IMR-90 (cell line): ENCODE measurements at regions not wholly inside any gene's neighbourhood (a gene's known extent, or its start where the extent isn't known, plus 50 kb on each side); places are given as distances from the start of the nearest gene placed in this dataset.
A peak's percentile ranks its signal among the peaks of the same experiment; 100 is the strongest.

Experiments
- ATAC-seq: fragments of 200-7000 bp; cut with Tn5 transposase; 2 replicates; pipeline ENCODE4 v1.9.1; 2020; ENCODE audit warnings: low read depth, mild to moderate bottlenecking, moderate library complexity
- BruUV-seq: library from RNA; stranded (reverse); fragments of 400-500 nt; replicated peaks from 2 replicates; lab custom pipeline; 2021; lab: Mats Ljungman, UMichigan
- CTCF ChIA-PET: fragments of 300-600 bp; formaldehyde crosslinking; extraction: SDS; loops from one replicate; lab custom pipeline; 2021; ENCODE audit warnings: antibody characterized with exemption; lab: Yijun Ruan, JAX
- POLR2A ChIA-PET: fragments of 300-600 bp; sonication (Branson Sonifier 250); formaldehyde crosslinking; loops from one replicate; lab custom pipeline; 2022; ENCODE audit warnings: antibody characterized with exemption; ENCODE audit not compliant: unreplicated experiment; lab: Charles Lee
- DNase-seq: peaks from one replicate; pipeline ENCODE4 v3.0.0; 2013
- H2AFZ ChIP-seq: replicated peaks from 2 replicates; pipeline ENCODE3; 2013; ENCODE audit warnings: low read length, mild to moderate bottlenecking; ENCODE audit not compliant: poor library complexity
- H2AK5ac ChIP-seq: 2 replicates; pipeline ENCODE4 v1.6.1; 2013; ENCODE audit warnings: low read depth, low read length, inconsistent platforms
- H2AK9ac ChIP-seq: replicated peaks from 2 replicates; pipeline ENCODE3; 2013; ENCODE audit warnings: mild to moderate bottlenecking, low read depth, low read length, moderate library complexity; ENCODE audit not compliant: poor library complexity
- H2BK120ac ChIP-seq: 2 replicates; pipeline ENCODE4 v1.6.1; 2013; ENCODE audit warnings: low read depth, low read length, inconsistent platforms
- H2BK15ac ChIP-seq: 3 replicates; pipeline ENCODE4 v1.6.1; 2013; ENCODE audit warnings: low read depth, low read length, inconsistent platforms
- H2BK20ac ChIP-seq: 2 replicates; pipeline ENCODE4 v1.6.1; 2013; ENCODE audit warnings: low read depth, mild to moderate bottlenecking, inconsistent platforms, low read length, moderate library complexity
- H2BK5ac ChIP-seq: 2 replicates; pipeline ENCODE4 v1.6.1; 2013; ENCODE audit warnings: mild to moderate bottlenecking, low read depth, low read length, inconsistent platforms; ENCODE audit not compliant: poor library complexity, severe bottlenecking
- H3K14ac ChIP-seq: replicated peaks from 2 replicates; pipeline ENCODE4 v1.6.1; 2013; ENCODE audit warnings: low read depth, low read length, inconsistent platforms
- H3K18ac ChIP-seq: 2 replicates; pipeline ENCODE4 v1.6.1; 2013; ENCODE audit warnings: low read depth, low read length, control low read depth
- H3K23ac ChIP-seq: 2 replicates; pipeline ENCODE4 v1.6.1; 2013; ENCODE audit warnings: low read depth, low read length, inconsistent platforms
- H3K27ac ChIP-seq: 2 replicates; pipeline ENCODE4 v1.5.1; 2013; ENCODE audit warnings: mild to moderate bottlenecking, control low read depth, low read length; ENCODE audit not compliant: insufficient read depth
- H3K27me3 ChIP-seq: 2 replicates; pipeline ENCODE4 v1.6.1; 2013; ENCODE audit warnings: low read length; ENCODE audit not compliant: control insufficient read depth, insufficient read depth
- H3K36me3 ChIP-seq: 2 replicates; pipeline ENCODE4 v1.6.1; 2013; ENCODE audit warnings: low read length, mixed read lengths; ENCODE audit not compliant: control insufficient read depth, insufficient read depth
- H3K4ac ChIP-seq: 2 replicates; pipeline ENCODE4 v1.6.1; 2013; ENCODE audit warnings: low read depth, low read length, inconsistent platforms
- H3K4me1 ChIP-seq: 2 replicates; pipeline ENCODE4 v1.6.1; 2013; ENCODE audit warnings: low read length, mixed read lengths; ENCODE audit not compliant: control insufficient read depth, insufficient read depth
- H3K4me2 ChIP-seq: 2 replicates; pipeline ENCODE4 v1.6.1; 2013; ENCODE audit warnings: low read depth, mild to moderate bottlenecking, control low read depth, low read length, moderate library complexity
- H3K4me3 ChIP-seq: 2 replicates; pipeline ENCODE4 v1.5.1; 2013; ENCODE audit warnings: low read depth, mild to moderate bottlenecking, control low read depth, low read length, moderate library complexity; ENCODE audit not compliant: insufficient read depth
- H3K56ac ChIP-seq: 2 replicates; pipeline ENCODE4 v1.6.1; 2013; ENCODE audit warnings: low read length, inconsistent platforms; ENCODE audit not compliant: insufficient read depth; ENCODE audit errors: extremely low read depth
- H3K79me1 ChIP-seq, 2 experiments: 2 replicates each; pipeline ENCODE4 v1.6.1; 2013; ENCODE audit warnings: low read length in 2 of 2, inconsistent platforms in 1 of 2, low read depth in 1 of 2
- H3K9ac ChIP-seq: 2 replicates; pipeline ENCODE4 v1.6.1; 2013; ENCODE audit warnings: low read depth, low read length, control low read depth
- H3K9me1 ChIP-seq: 2 replicates; pipeline ENCODE4 v1.6.1; 2013; ENCODE audit warnings: low read length, inconsistent platforms; ENCODE audit not compliant: insufficient read depth
- H3K9me3 ChIP-seq: 2 replicates; pipeline ENCODE4 v1.6.1; 2013; ENCODE audit warnings: low read length; ENCODE audit not compliant: control insufficient read depth, insufficient read depth
- H4K20me1 ChIP-seq: 2 replicates; pipeline ENCODE4 v1.6.1; 2013; ENCODE audit warnings: low read length, inconsistent platforms; ENCODE audit not compliant: insufficient read depth
- H4K5ac ChIP-seq: 2 replicates; pipeline ENCODE4 v1.6.1; 2013; ENCODE audit warnings: mild to moderate bottlenecking, low read depth, low read length, control low read depth
- H4K8ac ChIP-seq, 2 experiments: 2 replicates each; pipeline ENCODE4 v1.6.1; 2013; ENCODE audit warnings: low read depth in 2 of 2, low read length in 2 of 2, control low read depth in 1 of 2, inconsistent platforms in 1 of 2
- H4K91ac ChIP-seq: 2 replicates; pipeline ENCODE4 v1.6.1; 2013; ENCODE audit warnings: low read depth, low read length, inconsistent platforms; ENCODE audit not compliant: insufficient read depth
- CEBPB ChIP-seq: IDR thresholded peaks from 2 replicates; pipeline ENCODE4 v1.6.1; 2012; ENCODE audit warnings: low read depth, low read length, improper control_type of control experiment
- CHD1 ChIP-seq: IDR thresholded peaks from 2 replicates; pipeline ENCODE4 v1.6.1; 2012; ENCODE audit warnings: low read depth, low read length, improper control_type of control experiment
- CTCF ChIP-seq: conservative IDR thresholded peaks from 2 replicates; pipeline ENCODE4 v1.5.1; 2012; ENCODE audit warnings: mild to moderate bottlenecking, low read depth, low read length, improper control_type of control experiment
- FOS ChIP-seq: fragments of 150-350 bp; IDR thresholded peaks from 2 replicates; pipeline ENCODE4 v1.6.1; 2016; ENCODE audit warnings: low read depth, low read length
- MAFK ChIP-seq: IDR thresholded peaks from 2 replicates; pipeline ENCODE4 v1.6.1; 2012; ENCODE audit warnings: low read depth, low read length, improper control_type of control experiment
- MAZ ChIP-seq: IDR thresholded peaks from 2 replicates; pipeline ENCODE4 v1.6.1; 2012; ENCODE audit warnings: low read depth, mild to moderate bottlenecking, low read length, improper control_type of control experiment, moderate library complexity, borderline replicate concordance
- NFE2L2 ChIP-seq: fragments of 150-350 bp; IDR thresholded peaks from 2 replicates; pipeline ENCODE4 v1.6.1; 2016; ENCODE audit warnings: low read depth, mild to moderate bottlenecking, low read length
- RCOR1 ChIP-seq: IDR thresholded peaks from 2 replicates; pipeline ENCODE4 v1.6.1; 2012; ENCODE audit warnings: mild to moderate bottlenecking, low read length, improper control_type of control experiment; ENCODE audit not compliant: insufficient replicate concordance
- WGBS, 2 experiments: methylation state at CpG; one replicate each; pipeline versions ENCODE4 v1.1.5 to v1.1.7; 2013; ENCODE audit warnings: missing lambda C conversion rate in 2 of 2; ENCODE audit not compliant: insufficient read length in 1 of 2; ENCODE audit errors: extremely low coverage in 2 of 2; 5-methylcytosine and 5-hydroxymethylcytosine counted together
- dilution Hi-C: fragments of 300-500 bp; cut with HindIII; formaldehyde crosslinking; loops from one replicate; pipeline ENCODE4 v1.14.3; 2018; ENCODE audit warnings: low sequenced_read_pairs; ENCODE audit not compliant: unreplicated experiment
- in situ Hi-C: fragments of 300-500 bp; cut with MboI; formaldehyde crosslinking; loops from 3 replicates; pipeline ENCODE4 v1.14.3; 2019; ENCODE audit warnings: low sequenced_read_pairs, inconsistent platforms, mixed read lengths
- intact Hi-C: fragments of 100-400 bp; cut with micrococcal nuclease; formaldehyde crosslinking; loops from 2 replicates; pipeline ENCODE4 v1.10.0; 2022

GRCh38 chr10:78757344-78757925 is 311.3 kb upstream of the ZMIZ1 start:
- peak; percentile 58 for TF ChIP-seq RCOR1
- no peak for TF ChIP-seq CHD1
- TF ChIP-seq MAFK = peak; percentile 98
- no peak for TF ChIP-seq MAZ
- no peak for TF ChIP-seq CTCF
- no peak for TF ChIP-seq CEBPB
- TF ChIP-seq FOS = peak; percentile 58
- peak; percentile 32; the same call in 1 of the 2 replicates for TF ChIP-seq NFE2L2
- 58% methylated on average over 4 of the region's 16 CpGs; no CpG with 5 or more reads in 1 of the 2 experiments for WGBS, 2 experiments
- Histone ChIP-seq H3K27me3 (no peaks in the 10 kb centered on the region), H3K9ac (peak overlapping the region; percentile 13), H3K4me2 (no peak overlapping the region; the same call in 1 of the 2 replicates), H3K4me1 (peaks cover 26% of the 10 kb centered on the region), H2BK20ac (peak overlapping the region; percentile 93), H3K4ac (peak overlapping the region; percentile 94), H2AK5ac (peak overlapping the region; percentile 96), H3K9me3 (no peaks in the 10 kb centered on the region), H3K56ac (peak overlapping the region; percentile 36; the same call in 1 of the 2 replicates), H2AFZ (peak overlapping the region; percentile 84), H4K91ac (peak overlapping the region; percentile 60), H4K20me1 (peaks cover 4% of the 10 kb centered on the region; the same call in 1 of the 2 replicates), H3K27ac (peak overlapping the region; percentile 59), H4K5ac (peak overlapping the region; percentile 77), H3K14ac (peak overlapping the region; percentile 69), H2BK5ac (peak overlapping the region; percentile 71), H4K8ac (peak overlapping the region; percentile 45 to 79), H3K4me3 (no peak overlapping the region), H2BK120ac (peak overlapping the region; percentile 91), H3K36me3 (no peaks in the 10 kb centered on the region), H3K9me1 (peaks cover 16% of the 10 kb centered on the region), H3K23ac (peak overlapping the region; percentile 86), H3K79me1 (no peaks in the 10 kb centered on the region), H2AK9ac (peak overlapping the region; percentile 92), H3K18ac (peak overlapping the region; percentile 78), H2BK15ac (peak overlapping the region; percentile 91; the same call in 2 of the 3 replicates)
- ATAC-seq = peak; percentile 30
- no TSS peak for BruUV-seq
- POLR2A ChIA-PET = no interaction called here
- in situ Hi-C loops (no loop called here), intact Hi-C loops (loop anchor here (5.0 to 10.0 kb wide), 2 partner anchors 310 to 713 kb away; partner anchors contain the start of gene ZMIZ1), dilution Hi-C loops (no loop called here)
- CTCF ChIA-PET = no interaction called here
- peak; percentile 88 for DNase-seq
